GM12878 (cell line): ENCODE measurements at regions not wholly inside any gene's neighbourhood (a gene's known extent, or its start where the extent isn't known, plus 50 kb on each side); places are given as distances from the start of the nearest gene placed in this dataset.

Source experiments
- ATAC-seq: fragments of 200-7000 bp; cut with Tn5 transposase; 3 replicates; pipeline ENCODE4 v1.9.1; 2020; ENCODE audit warnings: mild to moderate bottlenecking, moderate library complexity
- BruUV-seq: library from RNA; stranded (reverse); fragments of 400-500 nt; replicated peaks from 2 replicates; lab custom pipeline; 2021; lab: Mats Ljungman, UMichigan
- CTCF ChIA-PET: fragments of 300-600 bp; sonication (Branson Sonifier 250); formaldehyde crosslinking; extraction: SDS; loops from one replicate; lab custom pipeline; 2021; ENCODE audit warnings: inconsistent platforms; lab: Yijun Ruan, JAX
- POLR2A ChIA-PET: fragments of 350-600 bp; formaldehyde crosslinking; extraction: SDS; loops from one replicate; lab custom pipeline; 2021; ENCODE audit warnings: inconsistent platforms; lab: Charles Lee
- RAD21 ChIA-PET: fragments of 300-600 bp; sonication (Branson Sonifier 250); formaldehyde crosslinking; loops from one replicate; lab custom pipeline; 2023; ENCODE audit warnings: antibody characterized with exemption; ENCODE audit not compliant: unreplicated experiment; lab: Charles Lee
- SMC1A ChIA-PET: fragments of 300-600 bp; sonication (Branson Sonifier 250); formaldehyde crosslinking; loops from one replicate; lab custom pipeline; 2023; ENCODE audit not compliant: unreplicated experiment, uncharacterized antibody; lab: Charles Lee
- DNase-seq: peaks from one replicate; pipeline ENCODE4 v3.0.0-alpha.2; 2011; ENCODE audit warnings: low read depth, low spot score
- FAIRE-seq: peaks from 3 replicates; lab custom pipeline; 2011; peaks lifted over from hg19 to GRCh38; lab: Jason Lieb, UNC
- H2AFZ ChIP-seq: 2 replicates; pipeline ENCODE4 v1.6.0; 2011; ENCODE audit warnings: low read depth, low read length, control low read depth; ENCODE audit not compliant: control insufficient read depth
- H3K27ac ChIP-seq: 2 replicates; pipeline ENCODE4 v1.5.1; 2011; ENCODE audit warnings: control low read depth; ENCODE audit not compliant: control insufficient read depth, insufficient read depth
- H3K27me3 ChIP-seq, 2 experiments: replicated peaks in 1 of 2; 2 replicates each; pipeline versions ENCODE4 v1.6.0 to v1.6.1; 2011; ENCODE audit warnings: low read length in 1 of 2; ENCODE audit not compliant: control insufficient read depth in 2 of 2, insufficient read depth in 2 of 2
- H3K36me3 ChIP-seq, 2 experiments: 2 replicates each; pipeline ENCODE4 v1.5.1; 2011; ENCODE audit warnings: low read length in 1 of 2; ENCODE audit not compliant: control insufficient read depth in 2 of 2, insufficient read depth in 2 of 2
- H3K4me1 ChIP-seq: 2 replicates; pipeline ENCODE4 v1.6.1; 2011; ENCODE audit warnings: mild to moderate bottlenecking, low read length, moderate library complexity, mixed read lengths; ENCODE audit not compliant: control insufficient read depth, insufficient read depth
- H3K4me2 ChIP-seq: 2 replicates; pipeline ENCODE4 v1.6.0; 2011; ENCODE audit warnings: control low read depth; ENCODE audit not compliant: control insufficient read depth, insufficient read depth
- H3K4me3 ChIP-seq: fragments of 200-600 bp; sonication (generic); 2 replicates; pipeline ENCODE4 v1.5.1; 2016
- H3K79me2 ChIP-seq: 2 replicates; pipeline ENCODE4 v1.6.0; 2011; ENCODE audit warnings: low read length; ENCODE audit not compliant: control insufficient read depth, insufficient read depth
- H3K9ac ChIP-seq: 2 replicates; pipeline ENCODE4 v1.8.0; 2011; ENCODE audit warnings: low read length, control low read depth, mixed read lengths; ENCODE audit not compliant: control insufficient read depth, insufficient read depth
- H3K9me3 ChIP-seq: replicated peaks from 3 replicates; pipeline ENCODE4 v1.5.1; 2011; ENCODE audit warnings: mild to moderate bottlenecking, low read length; ENCODE audit not compliant: control insufficient read depth, insufficient read depth
- H4K20me1 ChIP-seq: 2 replicates; pipeline ENCODE4 v1.6.0; 2011; ENCODE audit not compliant: control insufficient read depth, insufficient read depth
- CBFB ChIP-seq: IDR thresholded peaks from 2 replicates; pipeline ENCODE4 v1.6.1; 2016; ENCODE audit warnings: antibody characterized with exemption, low read depth
- CREB1 ChIP-seq: IDR thresholded peaks from 2 replicates; pipeline ENCODE4 v1.6.1; 2012; ENCODE audit warnings: low read depth, mild to moderate bottlenecking, inconsistent platforms
- EGR1 ChIP-seq, 2 experiments: IDR thresholded peaks; 1 replicate in 1 of 2; 2 replicates in 1 of 2; pipeline ENCODE4 v1.6.1; 2011 to 2012; ENCODE audit warnings: low read depth in 2 of 2, low read length in 2 of 2, borderline replicate concordance in 1 of 2, mild to moderate bottlenecking in 1 of 2, moderate library complexity in 1 of 2
- HDAC2 ChIP-seq: fragments of 200-600 bp; sonication (generic); IDR thresholded peaks from 2 replicates; pipeline ENCODE4 v1.6.1; 2017
- MAX ChIP-seq: IDR thresholded peaks from 2 replicates; pipeline ENCODE4 v1.6.1; 2012; ENCODE audit warnings: low read depth, low read length, improper control_type of control experiment
- RFX5 ChIP-seq: IDR thresholded peaks from 2 replicates; pipeline ENCODE4 v1.6.1; 2011; ENCODE audit warnings: low read depth, low read length, improper control_type of control experiment
- SIX5 ChIP-seq: IDR thresholded peaks from 2 replicates; pipeline ENCODE4 v1.6.1; 2011; ENCODE audit warnings: mild to moderate bottlenecking, low read depth, low read length, moderate library complexity; ENCODE audit not compliant: severe bottlenecking
- SREBF2 ChIP-seq: IDR thresholded peaks from 2 replicates; pipeline ENCODE4 v1.6.1; 2012; ENCODE audit warnings: mild to moderate bottlenecking, low read length
- YBX1 ChIP-seq: fragments of 450-650 bp; IDR thresholded peaks from 2 replicates; pipeline ENCODE4 v1.6.1; 2016; ENCODE audit warnings: antibody characterized with exemption
- WGBS: methylation state at CpG from one replicate; pipeline ENCODE4 v1.1.6; 2016; ENCODE audit warnings: low lambda C conversion rate; ENCODE audit not compliant: insufficient replicate concordance, insufficient coverage; ENCODE audit errors: missing lambda C conversion rate; 5-methylcytosine and 5-hydroxymethylcytosine counted together
- in situ Hi-C: fragments of 300-500 bp; cut with MboI; formaldehyde crosslinking; loops from 9 replicates; pipeline ENCODE4 v1.14.3; 2018; ENCODE audit warnings: mixed read lengths
- intact Hi-C: fragments of 100-400 bp; cut with micrococcal nuclease; formaldehyde crosslinking; loops from one replicate; pipeline ENCODE4 v1.14.2; 2022; ENCODE audit not compliant: unreplicated experiment
- TF ChIP-seq, protein P1 (sequence below): fragments of 450-650 bp; IDR thresholded peaks from 2 replicates; pipeline ENCODE4 v1.6.1; 2016; ENCODE audit warnings: mild to moderate bottlenecking, moderate library complexity, borderline replicate concordance

DNA sequence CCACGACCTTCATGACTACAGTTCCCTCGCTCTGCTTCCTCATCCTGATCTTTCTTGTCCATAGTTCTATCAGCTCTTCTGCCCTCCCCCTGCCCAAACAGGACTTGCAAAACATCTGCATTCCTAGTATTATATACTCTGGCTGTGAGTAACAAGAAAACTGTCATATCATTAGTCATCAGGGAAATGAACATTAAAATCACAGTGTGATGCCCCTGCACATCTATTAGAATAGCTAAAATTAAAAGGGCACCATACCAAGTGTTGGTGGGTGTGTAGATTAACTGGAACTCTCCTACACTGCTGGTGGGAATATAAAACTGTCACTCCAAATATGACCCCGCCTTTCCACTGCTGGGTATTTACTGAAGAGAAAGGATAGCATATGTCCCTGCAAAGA, 141.8 kb downstream of the C7orf25 start:
- no peak overlapping the region for H3K4me2 ChIP-seq
- CTCF ChIA-PET = no interaction called here
- H3K27ac ChIP-seq = no peak overlapping the region
- no peak overlapping the region for H3K9ac ChIP-seq
- intact Hi-C loops = no loop called here
- H3K4me1 ChIP-seq = no peaks in the 10 kb centered on the region
- in situ Hi-C loops = no loop called here
- RAD21 ChIA-PET = interaction anchor here (1.0 kb wide), 1 partner anchor 106 kb away, joined by 4 read pairs; no protein-coding TSS in a partner anchor
- WGBS = 0% methylated on average over 3 of the region's 3 CpGs
- DNase-seq (no peak), FAIRE-seq (no peak), ATAC-seq (no peak)
- H3K27me3 ChIP-seq = no peaks in the 10 kb centered on the region
- H3K36me3 ChIP-seq = no peaks in the 10 kb centered on the region
- POLR2A ChIA-PET = no interaction called here
- H3K4me3 ChIP-seq = no peak overlapping the region
- H2AFZ ChIP-seq = no peak overlapping the region
- SMC1A ChIA-PET = no interaction called here
- BruUV-seq = no TSS peak
- no peaks in the 10 kb centered on the region for H3K9me3 ChIP-seq
- TF ChIP-seq EGR1 (IDR thresholded peaks at IDR 0.05; ENCODE audit: borderline replicate concordance in 1 of 2, low read depth in 2 of 2, low read length in 2 of 2) (no peak), SREBF2 (no peak), CREB1 (no peak), YBX1 (no peak), HDAC2 (no peak), MAX (no peak), RFX5 (no peak), CBFB (no peak), SIX5 (no peak)
- TF ChIP-seq, protein P1, sequence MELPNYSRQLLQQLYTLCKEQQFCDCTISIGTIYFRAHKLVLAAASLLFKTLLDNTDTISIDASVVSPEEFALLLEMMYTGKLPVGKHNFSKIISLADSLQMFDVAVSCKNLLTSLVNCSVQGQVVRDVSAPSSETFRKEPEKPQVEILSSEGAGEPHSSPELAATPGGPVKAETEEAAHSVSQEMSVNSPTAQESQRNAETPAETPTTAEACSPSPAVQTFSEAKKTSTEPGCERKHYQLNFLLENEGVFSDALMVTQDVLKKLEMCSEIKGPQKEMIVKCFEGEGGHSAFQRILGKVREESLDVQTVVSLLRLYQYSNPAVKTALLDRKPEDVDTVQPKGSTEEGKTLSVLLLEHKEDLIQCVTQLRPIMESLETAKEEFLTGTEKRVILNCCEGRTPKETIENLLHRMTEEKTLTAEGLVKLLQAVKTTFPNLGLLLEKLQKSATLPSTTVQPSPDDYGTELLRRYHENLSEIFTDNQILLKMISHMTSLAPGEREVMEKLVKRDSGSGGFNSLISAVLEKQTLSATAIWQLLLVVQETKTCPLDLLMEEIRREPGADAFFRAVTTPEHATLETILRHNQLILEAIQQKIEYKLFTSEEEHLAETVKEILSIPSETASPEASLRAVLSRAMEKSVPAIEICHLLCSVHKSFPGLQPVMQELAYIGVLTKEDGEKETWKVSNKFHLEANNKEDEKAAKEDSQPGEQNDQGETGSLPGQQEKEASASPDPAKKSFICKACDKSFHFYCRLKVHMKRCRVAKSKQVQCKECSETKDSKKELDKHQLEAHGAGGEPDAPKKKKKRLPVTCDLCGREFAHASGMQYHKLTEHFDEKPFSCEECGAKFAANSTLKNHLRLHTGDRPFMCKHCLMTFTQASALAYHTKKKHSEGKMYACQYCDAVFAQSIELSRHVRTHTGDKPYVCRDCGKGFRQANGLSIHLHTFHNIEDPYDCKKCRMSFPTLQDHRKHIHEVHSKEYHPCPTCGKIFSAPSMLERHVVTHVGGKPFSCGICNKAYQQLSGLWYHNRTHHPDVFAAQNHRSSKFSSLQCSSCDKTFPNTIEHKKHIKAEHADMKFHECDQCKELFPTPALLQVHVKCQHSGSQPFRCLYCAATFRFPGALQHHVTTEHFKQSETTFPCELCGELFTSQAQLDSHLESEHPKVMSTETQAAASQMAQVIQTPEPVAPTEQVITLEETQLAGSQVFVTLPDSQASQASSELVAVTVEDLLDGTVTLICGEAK = no peak
- H3K79me2 ChIP-seq = no peaks in the 10 kb centered on the region
- no peaks in the 10 kb centered on the region for H4K20me1 ChIP-seq
